Vagina (tissue), 2 donors: ENCODE measurements at regions not wholly inside any gene's neighbourhood (a gene's known extent, or its start where the extent isn't known, plus 50 kb on each side); places are given as distances from the start of the nearest gene placed in this dataset.

Experiments
- DNase-seq, 2 donors: peaks; one replicate each; pipeline ENCODE4 v3.0.0-alpha.2; 2017; ENCODE audit errors: extremely low spot score in 2 of 2
- H3K27ac ChIP-seq: fragments of 200-600 bp; sonication (generic); one replicate; pipeline ENCODE4 v1.5.1; 2019
- H3K27me3 ChIP-seq: fragments of 200-600 bp; sonication (generic); one replicate; pipeline ENCODE4 v1.5.1; 2019
- H3K36me3 ChIP-seq, 2 donors: fragments of 200-600 bp; sonication (generic); one replicate each; pipeline ENCODE4 v1.5.1; 2017 to 2019
- H3K4me1 ChIP-seq: fragments of 200-600 bp; sonication (generic); one replicate; pipeline ENCODE4 v1.5.1; 2019
- H3K4me3 ChIP-seq, 2 donors: fragments of 200-600 bp; sonication (generic); 1 replicate in 1 of 2; 2 replicates in 1 of 2; pipeline ENCODE4 v1.5.1; 2016 to 2019
- H3K9me3 ChIP-seq: fragments of 200-600 bp; sonication (generic); one replicate; pipeline ENCODE4 v1.5.1; 2019
- CTCF ChIP-seq, 3 experiments: fragments of 450-650 bp in 2 of 3; fragments of 200-600 bp in 1 of 3; sonication (generic) in 1 of 3; IDR thresholded peaks; one replicate each; pipeline ENCODE4 v1.5.1; 2017 to 2019; ENCODE audit warnings: antibody characterized with exemption in 3 of 3, mild to moderate bottlenecking in 2 of 3, moderate library complexity in 2 of 3
- POLR2A ChIP-seq, 2 donors: fragments of 450-650 bp; IDR thresholded peaks; one replicate each; pipeline ENCODE4 v1.6.1; 2017; ENCODE audit warnings: antibody characterized with exemption in 2 of 2, mild to moderate bottlenecking in 2 of 2, moderate library complexity in 2 of 2
- POLR2AphosphoS5 ChIP-seq, 2 donors: sonication (generic); formaldehyde crosslinking; IDR thresholded peaks; one replicate each; pipeline ENCODE4 v1.9.0; 2017; ENCODE audit warnings: antibody characterized with exemption in 2 of 2, mild to moderate bottlenecking in 2 of 2, low read depth in 1 of 2; ENCODE audit not compliant: insufficient read depth in 1 of 2
- intact Hi-C: fragments of 100-400 bp; cut with DNase I; formaldehyde crosslinking; loops from one replicate; pipeline ENCODE4 v1.15.1; 2023

DNA sequence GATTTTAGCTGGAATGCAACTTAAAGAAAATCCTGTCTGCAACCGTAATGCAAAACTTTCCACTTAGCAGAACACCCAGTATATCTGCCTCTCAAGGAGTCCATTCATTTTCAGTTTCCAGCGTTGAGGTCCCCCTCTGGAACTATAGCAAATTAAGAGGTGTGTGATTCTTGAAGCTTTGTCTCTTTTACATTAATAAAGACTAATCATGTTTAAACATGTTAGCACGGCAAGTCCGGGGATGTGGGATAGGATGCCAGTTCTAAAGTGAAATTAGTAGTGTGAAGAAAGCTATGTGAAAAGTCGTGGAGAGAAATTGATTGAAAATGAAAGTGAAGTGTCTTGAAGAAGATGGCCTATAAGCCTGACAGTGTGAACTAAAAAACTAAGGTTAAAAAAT is 429.1 kb downstream of the NR2F1-AS1 start:
- Histone ChIP-seq H3K4me1 (peaks cover 11% of the 10 kb centered on the region), H3K9me3 (no peaks in the 10 kb centered on the region), H3K4me3 (no peak overlapping the region), H3K27me3 (no peaks in the 10 kb centered on the region), H3K27ac (no peak overlapping the region), H3K36me3 (no peaks in the 10 kb centered on the region)
- intact Hi-C loops, result no loop called here
- no peak for TF ChIP-seq CTCF (IDR thresholded peaks at IDR 0.05)
- no peak for TF ChIP-seq POLR2AphosphoS5 (IDR thresholded peaks at IDR 0.05; ENCODE audit: insufficient read depth in 1 of 2, low read depth in 1 of 2)
- TF ChIP-seq POLR2A (IDR thresholded peaks at IDR 0.05), result no peak
- DNase-seq, result no peak

DNA sequence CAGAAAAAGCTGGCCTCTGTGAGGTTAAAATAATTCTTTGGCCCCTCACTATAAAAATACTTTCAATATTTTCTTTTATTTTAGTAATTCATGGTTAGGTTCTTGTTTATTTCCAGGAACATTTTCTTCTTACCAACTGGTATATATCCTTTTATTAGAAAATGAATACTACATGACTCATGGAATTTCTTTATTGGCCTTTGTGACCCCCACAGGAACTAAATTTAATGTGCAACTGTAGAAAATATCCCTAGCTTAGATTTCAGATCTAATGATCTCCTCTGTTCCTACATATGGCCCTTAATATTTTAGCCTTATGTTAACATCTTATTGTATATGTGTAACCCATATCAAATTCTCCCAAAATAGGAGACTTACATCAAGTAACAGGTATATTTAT is 429.9 kb downstream of the NR2F1-AS1 start:
- no peak overlapping the region for H3K4me3 ChIP-seq
- TF ChIP-seq POLR2A (IDR thresholded peaks at IDR 0.05) (no peak), CTCF (IDR thresholded peaks at IDR 0.05) (no peak), POLR2AphosphoS5 (IDR thresholded peaks at IDR 0.05; ENCODE audit: insufficient read depth in 1 of 2, low read depth in 1 of 2) (no peak)
- no peak overlapping the region for H3K27ac ChIP-seq
- H3K36me3 ChIP-seq, result no peaks in the 10 kb centered on the region
- no peaks in the 10 kb centered on the region for H3K9me3 ChIP-seq
- no peak for DNase-seq
- peaks cover 11% of the 10 kb centered on the region for H3K4me1 ChIP-seq
- intact Hi-C loops, result no loop called here
- H3K27me3 ChIP-seq, result no peaks in the 10 kb centered on the region

GRCh38 chr5:93150311-93151012 is 430.6 kb downstream of the NR2F1-AS1 start:
- H3K4me1 ChIP-seq, result peaks cover 11% of the 10 kb centered on the region
- TF ChIP-seq CTCF (IDR thresholded peaks at IDR 0.05) (no peak), POLR2A (IDR thresholded peaks at IDR 0.05) (no peak), POLR2AphosphoS5 (IDR thresholded peaks at IDR 0.05; ENCODE audit: insufficient read depth in 1 of 2, low read depth in 1 of 2) (no peak)
- no peaks in the 10 kb centered on the region for H3K27me3 ChIP-seq
- H3K4me3 ChIP-seq, result no peak overlapping the region
- intact Hi-C loops, result no loop called here
- no peaks in the 10 kb centered on the region for H3K9me3 ChIP-seq
- no peak for DNase-seq
- no peak overlapping the region for H3K27ac ChIP-seq
- no peaks in the 10 kb centered on the region for H3K36me3 ChIP-seq

DNA sequence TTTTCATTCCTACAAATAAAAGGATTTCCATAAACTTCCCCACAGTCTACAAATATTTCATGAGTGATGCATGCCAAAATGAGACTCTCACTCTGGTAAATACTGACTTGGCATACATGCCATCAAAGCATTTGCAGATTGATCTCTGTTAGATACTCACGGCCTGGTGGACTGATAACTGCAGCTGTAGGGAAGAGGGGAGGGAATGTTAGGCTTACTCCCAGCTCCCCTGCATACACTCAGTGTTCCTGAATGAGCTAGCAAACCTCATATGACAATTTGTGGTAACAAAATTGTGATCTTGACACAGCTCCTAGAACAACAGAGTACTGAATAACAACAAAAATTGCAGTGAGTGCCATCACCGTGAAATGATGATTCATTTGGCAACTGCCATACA is 435.3 kb downstream of the NR2F1-AS1 start:
- Histone ChIP-seq H3K4me3 (no peak overlapping the region), H3K27me3 (no peaks in the 10 kb centered on the region), H3K9me3 (no peaks in the 10 kb centered on the region), H3K27ac (no peak overlapping the region), H3K4me1 (peaks cover 6% of the 10 kb centered on the region), H3K36me3 (no peaks in the 10 kb centered on the region)
- no peak for DNase-seq
- intact Hi-C loops, result no loop called here
- TF ChIP-seq CTCF (IDR thresholded peaks at IDR 0.05) (no peak), POLR2AphosphoS5 (IDR thresholded peaks at IDR 0.05; ENCODE audit: insufficient read depth in 1 of 2, low read depth in 1 of 2) (no peak), POLR2A (IDR thresholded peaks at IDR 0.05) (no peak)

DNA sequence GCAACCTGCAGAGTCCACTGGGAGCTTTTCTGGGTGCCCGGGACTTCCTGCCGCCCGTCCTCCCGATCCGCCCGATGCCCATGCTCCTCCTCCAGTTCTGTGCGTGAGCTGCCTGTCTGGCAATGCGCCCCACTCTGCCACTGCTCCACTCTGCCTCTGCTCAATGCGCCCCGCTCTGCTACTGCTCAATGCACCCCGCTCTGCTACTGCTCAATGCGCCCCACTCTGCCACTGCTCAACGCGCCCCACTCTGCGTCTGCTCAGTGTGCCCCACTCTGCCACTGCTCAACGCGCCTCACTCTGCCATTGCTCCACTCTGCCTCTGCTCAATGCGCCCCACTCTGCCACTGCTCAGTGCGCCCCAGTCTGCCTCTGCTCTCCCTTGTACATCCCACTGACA is 436.0 kb downstream of the NR2F1-AS1 start:
- Histone ChIP-seq H3K4me3 (no peak overlapping the region), H3K9me3 (no peaks in the 10 kb centered on the region), H3K27me3 (no peaks in the 10 kb centered on the region), H3K4me1 (no peaks in the 10 kb centered on the region), H3K27ac (no peak overlapping the region), H3K36me3 (no peaks in the 10 kb centered on the region)
- intact Hi-C loops, result no loop called here
- no peak for TF ChIP-seq POLR2A (IDR thresholded peaks at IDR 0.05)
- TF ChIP-seq CTCF (IDR thresholded peaks at IDR 0.05), result no peak
- no peak for TF ChIP-seq POLR2AphosphoS5 (IDR thresholded peaks at IDR 0.05; ENCODE audit: insufficient read depth in 1 of 2, low read depth in 1 of 2)
- DNase-seq, result no peak
